GM12873 (cell line): ENCODE measurements at regions not wholly inside any gene's neighbourhood (a gene's known extent, or its start where the extent isn't known, plus 50 kb on each side); places are given as distances from the start of the nearest gene placed in this dataset.

Source experiments
- CTCF ChIP-seq: IDR thresholded peaks from 2 replicates; pipeline ENCODE4 v1.5.1; 2012; ENCODE audit warnings: low read depth, mild to moderate bottlenecking, moderate library complexity, low read length, control low read depth; ENCODE audit not compliant: insufficient read depth; ENCODE audit errors: missing control alignments

GRCh38 chrX:97691901-97692455 lies 808.3 kb downstream of the RPA4 start:
- TF ChIP-seq CTCF, result no peak

GRCh38 chrX:97692575-97692974 lies 808.9 kb downstream of the RPA4 start:
- no peak for TF ChIP-seq CTCF

- TF ChIP-seq CTCF, result no peak
These were observed 816.8 kb downstream of the RPA4 start for GRCh38 chrX:97700547-97700946.

GRCh38 chrX:97704474-97704873 lies 820.8 kb downstream of the RPA4 start:
- TF ChIP-seq CTCF, result no peak

GRCh38 chrX:97704881-97705280 lies 821.2 kb downstream of the RPA4 start:
- no peak for TF ChIP-seq CTCF

- TF ChIP-seq CTCF, result no peak
These were observed 822.2 kb downstream of the RPA4 start for GRCh38 chrX:97705936-97706335.

- TF ChIP-seq CTCF, result no peak
These were observed 830.4 kb downstream of the RPA4 start for GRCh38 chrX:97714072-97714471.
